Activated CD4-positive, alpha-beta T cell treated with anti-CD3 and anti-CD28 coated beads, Interleukin-2, Interleukin-6, amounts not matched to agents 100 ng/mL and 50 ng/mL, durations not matched to agents 16 hours and 8 hours (primary cell): ENCODE measurements at regions not wholly inside any gene's neighbourhood (a gene's known extent, or its start where the extent isn't known, plus 50 kb on each side); places are given as distances from the start of the nearest gene placed in this dataset.

Source experiments
- DNase-seq: peaks from one replicate; pipeline ENCODE4 v3.0.0-alpha.2; 2020

GRCh38 chr10:131492211-131492857 is 180.8 kb upstream of the TCERG1L start:
- no peak for DNase-seq

GRCh38 chr10:131493432-131493831 is 181.9 kb upstream of the TCERG1L start:
- no peak for DNase-seq

- DNase-seq: no peak
Measured at GRCh38 chr10:131494451-131494850, 182.9 kb upstream of the TCERG1L start.

- DNase-seq: no peak
Measured at GRCh38 chr10:131495224-131495623, 183.7 kb upstream of the TCERG1L start.

- no peak for DNase-seq
Measured at GRCh38 chr10:131495892-131496291, 184.4 kb upstream of the TCERG1L start.

GRCh38 chr10:131496351-131497052 is 185.0 kb upstream of the TCERG1L start:
- no peak for DNase-seq

GRCh38 chr10:131499566-131499965 is 188.0 kb upstream of the TCERG1L start:
- no peak for DNase-seq

- DNase-seq: no peak
Measured at GRCh38 chr10:131500181-131500580, 188.7 kb upstream of the TCERG1L start.

- DNase-seq: no peak
Measured at GRCh38 chr10:131500892-131501291, 189.4 kb upstream of the TCERG1L start.

- no peak for DNase-seq
Measured at GRCh38 chr10:131503992-131504391, 192.5 kb upstream of the TCERG1L start.

GRCh38 chr10:131511391-131511790 is 199.9 kb upstream of the TCERG1L start:
- DNase-seq: no peak

GRCh38 chr10:131512852-131513251 is 201.3 kb upstream of the TCERG1L start:
- DNase-seq: no peak

GRCh38 chr10:131513445-131513844 is 201.9 kb upstream of the TCERG1L start:
- DNase-seq: no peak

GRCh38 chr10:131513901-131514300 is 202.4 kb upstream of the TCERG1L start:
- no peak for DNase-seq

GRCh38 chr10:131514454-131514853 is 202.9 kb upstream of the TCERG1L start:
- DNase-seq: peak; percentile 1

- no peak for DNase-seq
Measured at GRCh38 chr10:131516285-131516684, 204.8 kb upstream of the TCERG1L start.

GRCh38 chr10:131517781-131518180 is 206.3 kb upstream of the TCERG1L start:
- DNase-seq: no peak

- no peak for DNase-seq
Measured at GRCh38 chr10:131519723-131520605, 208.4 kb upstream of the TCERG1L start.

GRCh38 chr10:131531265-131532190 is 220.0 kb upstream of the TCERG1L start:
- DNase-seq: no peak

- no peak for DNase-seq
Measured at GRCh38 chr10:131532291-131532690, 220.8 kb upstream of the TCERG1L start.

GRCh38 chr10:131532745-131533341 is 221.3 kb upstream of the TCERG1L start:
- DNase-seq: no peak
